NT2/D1 (cell line): ENCODE measurements at regions not wholly inside any gene's neighbourhood (a gene's known extent, or its start where the extent isn't known, plus 50 kb on each side); places are given as distances from the start of the nearest gene placed in this dataset.

Experiments
- SUZ12 ChIP-seq: IDR thresholded peaks from 2 replicates; pipeline ENCODE4 v1.6.1; 2011; ENCODE audit not compliant: insufficient read length, insufficient read depth; ENCODE audit errors: extremely low read depth
- ZNF274 ChIP-seq: IDR thresholded peaks from 2 replicates; pipeline ENCODE4 v1.6.1; 2011; ENCODE audit warnings: mild to moderate bottlenecking, low read depth, low read length

DNA sequence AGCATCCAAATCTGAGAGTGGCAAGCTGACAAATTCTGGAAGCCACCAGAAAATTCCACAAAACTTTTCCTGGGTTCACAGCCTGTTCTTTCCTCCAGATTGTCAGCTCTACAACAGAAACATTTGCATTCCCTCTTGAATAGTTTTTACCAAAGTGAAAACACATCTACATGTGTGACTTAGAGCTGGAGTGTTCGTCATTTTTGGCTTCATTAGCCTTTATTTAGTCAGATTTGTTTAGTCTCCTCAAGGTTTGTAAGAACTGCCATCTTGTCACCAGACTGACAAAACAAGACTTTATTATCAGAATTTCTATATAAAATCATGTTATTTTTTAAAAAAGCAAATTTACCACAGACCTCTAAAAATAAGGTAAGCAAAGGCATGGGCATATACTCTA lies 347.3 kb downstream of the TRIM36 start:
- no peak for TF ChIP-seq SUZ12
- TF ChIP-seq ZNF274 = no peak
